ENCODE measurements at regions not wholly inside any gene's neighbourhood (a gene's known extent, or its start where the extent isn't known, plus 50 kb on each side); places are given as distances from the start of the nearest gene placed in this dataset.
A peak's percentile ranks its signal among the peaks of the same experiment; 100 is the strongest.
"Not testable (repeated sequence)": the region's sequence is repeated elsewhere in the genome, so short reads cannot be mapped to it uniquely, and the experiment has no call there.

GRCh38 chr20:52098186-52098585 lies 93.4 kb downstream of the ZFP64 start:
- DNase-seq = no peak

- no peak for DNase-seq
These were observed 95.5 kb downstream of the ZFP64 start for GRCh38 chr20:52096117-52096516.

GRCh38 chr20:52094693-52095092 lies 96.9 kb downstream of the ZFP64 start:
- DNase-seq = no peak

- no peak for DNase-seq
These were observed 98.0 kb downstream of the ZFP64 start for GRCh38 chr20:52093575-52093974.

GRCh38 chr20:52090035-52090434 lies 101.5 kb downstream of the ZFP64 start:
- no peak for DNase-seq

- no peak for DNase-seq
These were observed 104.1 kb downstream of the ZFP64 start for GRCh38 chr20:52087471-52087870.

DNA sequence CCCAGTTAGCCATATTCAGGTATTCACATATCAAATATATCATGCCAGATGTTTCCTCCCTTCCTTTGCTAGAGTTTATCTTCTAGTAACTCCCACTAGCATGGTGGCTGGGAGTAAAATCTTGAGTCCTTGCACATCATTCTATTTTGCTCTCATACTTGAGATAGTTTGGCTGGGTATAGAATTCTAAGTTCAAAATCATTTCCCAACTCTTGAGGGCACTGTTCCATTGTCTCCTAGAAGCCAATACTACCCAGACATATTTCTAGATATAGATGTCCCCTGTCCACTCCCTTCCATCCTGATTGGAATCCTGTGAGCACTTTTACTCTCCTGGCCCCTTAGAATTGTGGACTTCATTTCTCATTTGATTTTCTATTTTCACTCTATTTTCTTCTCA lies 104.7 kb downstream of the ZFP64 start:
- no peak for DNase-seq

DNA sequence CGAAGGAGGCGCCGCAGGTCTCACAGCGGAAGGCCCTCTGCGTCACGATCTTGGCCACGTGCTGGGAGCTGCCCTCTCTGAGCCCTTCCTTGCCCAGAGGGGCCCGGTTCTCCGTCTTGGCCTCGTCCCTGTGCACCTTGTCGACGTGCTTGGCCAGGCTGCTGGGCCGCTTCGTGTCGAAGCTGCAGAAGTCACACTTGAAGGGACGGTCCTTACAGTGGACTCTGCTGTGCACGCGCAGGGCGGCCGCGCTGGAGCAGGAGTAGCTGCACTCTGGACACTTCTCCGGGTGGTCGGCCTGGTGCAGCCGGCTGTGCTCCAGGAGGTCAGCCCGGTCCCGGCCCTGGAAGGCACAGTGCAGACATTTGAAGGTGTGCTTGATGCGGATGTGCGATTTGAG lies 106.9 kb downstream of the ZFP64 start:
- DNase-seq = no peak

DNA sequence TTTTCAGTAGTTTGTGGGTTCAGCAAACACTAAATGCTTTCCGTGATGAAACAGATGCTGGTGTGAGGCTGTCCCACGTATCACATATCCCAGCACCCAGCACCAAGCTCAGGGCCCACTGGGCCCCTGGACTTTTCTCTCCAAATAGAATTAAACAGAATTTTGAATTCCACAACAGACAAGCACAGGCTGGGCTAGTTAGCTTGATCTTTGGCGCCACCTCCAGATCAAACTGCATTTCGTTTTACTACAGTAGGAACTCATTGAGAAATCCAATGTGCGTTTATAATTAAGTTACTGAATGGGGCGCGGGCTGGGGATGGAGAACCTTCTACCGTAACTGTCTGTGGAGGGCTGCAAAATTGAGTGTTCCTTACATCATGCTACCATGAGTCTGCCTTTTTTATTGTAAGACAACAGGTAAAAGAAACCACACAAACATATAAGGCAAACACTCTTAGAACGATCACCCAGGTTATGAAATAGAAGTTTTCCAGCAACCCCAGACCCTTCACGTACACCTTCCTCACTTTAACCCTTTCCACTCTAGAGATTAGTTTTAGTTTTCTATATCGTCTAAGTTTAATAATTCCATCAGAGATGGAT lies 107.8 kb downstream of the ZFP64 start:
- DNase-seq = peak; percentile 13 to 22

- no peak for DNase-seq
These were observed 109.0 kb downstream of the ZFP64 start for GRCh38 chr20:52082612-52083011.

DNA sequence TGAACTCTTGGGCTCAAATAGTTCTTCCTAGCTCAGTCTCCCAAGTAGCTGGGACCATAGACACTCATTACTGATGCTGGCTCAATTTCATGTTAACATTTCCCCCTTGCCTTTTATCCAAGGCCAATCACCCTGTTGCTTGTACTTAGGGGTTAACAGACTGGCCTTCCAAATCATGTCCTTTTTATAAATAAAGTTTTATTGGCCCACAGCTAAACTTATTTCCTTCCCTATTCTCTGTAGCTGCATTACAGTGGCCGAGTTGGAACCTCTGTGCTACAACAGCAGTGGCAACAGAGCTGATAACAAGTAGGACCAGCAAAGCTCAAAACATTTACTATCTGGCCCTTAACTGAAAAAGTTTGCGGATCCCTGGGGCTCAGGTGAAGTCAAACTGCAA lies 109.8 kb downstream of the ZFP64 start:
- no peak for DNase-seq

- no peak for DNase-seq
These were observed 110.5 kb downstream of the ZFP64 start for GRCh38 chr20:52081066-52081465.

DNA sequence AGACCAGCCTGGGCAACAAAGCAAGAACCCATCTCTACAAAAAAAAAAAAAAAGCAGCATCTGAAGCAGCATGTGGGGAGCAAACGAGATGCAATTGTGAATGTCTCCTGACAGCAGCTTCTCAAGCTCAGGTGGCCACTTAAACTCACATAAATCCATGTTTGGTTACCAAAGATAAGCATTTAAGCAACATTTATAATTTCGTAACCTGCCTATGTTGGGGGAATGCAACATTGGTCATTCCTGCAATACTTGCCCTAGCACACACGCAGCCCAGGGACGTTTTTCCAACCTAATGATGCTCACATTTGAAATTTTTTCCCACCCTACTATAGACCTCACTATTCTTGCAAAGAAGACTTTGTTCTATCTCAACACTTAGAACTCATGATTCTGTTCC lies 113.3 kb downstream of the ZFP64 start:
- DNase-seq = no peak

DNA sequence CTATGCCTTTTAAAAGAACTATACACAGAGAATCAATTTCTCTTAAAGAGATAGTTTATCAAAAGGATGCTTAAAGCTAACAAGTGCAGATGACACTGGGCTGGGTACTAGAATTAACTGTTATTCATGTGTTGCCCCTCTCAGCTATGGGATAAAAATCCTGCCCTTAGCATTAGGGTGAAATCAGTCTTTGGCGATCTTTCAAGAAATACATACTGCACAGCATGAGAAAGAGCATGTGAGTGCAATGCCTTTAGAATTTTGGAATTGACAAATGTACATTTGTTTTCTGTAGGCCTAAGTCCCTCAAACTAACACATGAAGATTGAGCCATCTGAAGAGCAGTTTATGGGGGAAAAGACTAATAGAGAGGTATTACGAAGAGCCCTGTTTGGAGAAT lies 115.4 kb downstream of the ZFP64 start:
- DNase-seq = no peak

- DNase-seq = no peak
These were observed 116.2 kb downstream of the ZFP64 start for GRCh38 chr20:52075400-52075799.

DNA sequence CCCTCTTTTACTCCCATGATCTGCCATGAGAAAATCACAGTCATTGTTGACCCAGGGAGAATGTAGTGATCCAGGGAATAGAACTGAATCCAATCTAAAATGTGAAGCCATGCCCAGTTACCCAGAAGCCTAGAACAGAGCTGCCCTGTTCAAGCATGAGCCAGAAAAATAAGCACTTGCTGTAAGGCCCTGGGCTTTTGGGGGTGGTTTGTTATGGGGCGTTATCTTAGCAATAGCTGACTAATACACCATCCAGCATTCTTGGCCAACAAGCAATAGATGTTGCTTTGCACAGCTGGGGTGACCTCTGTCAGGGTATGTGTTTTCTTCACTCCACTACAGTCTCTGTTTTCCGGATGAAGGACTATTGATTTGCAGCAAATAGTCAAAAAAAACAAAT lies 120.4 kb downstream of the ZFP64 start:
- DNase-seq = no peak

DNA sequence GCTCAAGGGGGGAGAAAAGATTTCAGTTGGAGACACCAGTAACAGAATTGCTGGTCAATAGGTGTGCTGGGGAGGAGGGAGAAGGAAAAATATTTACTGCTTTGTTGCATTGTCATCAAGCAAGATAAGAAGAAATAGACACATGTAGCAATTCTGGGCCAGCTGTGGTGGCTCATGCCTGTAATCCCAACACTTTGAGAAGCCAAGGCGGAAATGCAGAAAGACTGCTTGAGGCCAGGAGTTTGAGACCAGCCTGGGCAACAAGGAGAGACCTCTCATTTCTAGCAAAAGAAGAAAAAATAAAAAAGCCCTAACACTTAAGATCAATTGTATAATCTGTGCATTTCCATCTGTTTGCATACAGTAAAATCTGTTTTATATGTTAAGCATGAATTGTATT lies 126.6 kb downstream of the ZFP64 start:
- DNase-seq = no peak

DNA sequence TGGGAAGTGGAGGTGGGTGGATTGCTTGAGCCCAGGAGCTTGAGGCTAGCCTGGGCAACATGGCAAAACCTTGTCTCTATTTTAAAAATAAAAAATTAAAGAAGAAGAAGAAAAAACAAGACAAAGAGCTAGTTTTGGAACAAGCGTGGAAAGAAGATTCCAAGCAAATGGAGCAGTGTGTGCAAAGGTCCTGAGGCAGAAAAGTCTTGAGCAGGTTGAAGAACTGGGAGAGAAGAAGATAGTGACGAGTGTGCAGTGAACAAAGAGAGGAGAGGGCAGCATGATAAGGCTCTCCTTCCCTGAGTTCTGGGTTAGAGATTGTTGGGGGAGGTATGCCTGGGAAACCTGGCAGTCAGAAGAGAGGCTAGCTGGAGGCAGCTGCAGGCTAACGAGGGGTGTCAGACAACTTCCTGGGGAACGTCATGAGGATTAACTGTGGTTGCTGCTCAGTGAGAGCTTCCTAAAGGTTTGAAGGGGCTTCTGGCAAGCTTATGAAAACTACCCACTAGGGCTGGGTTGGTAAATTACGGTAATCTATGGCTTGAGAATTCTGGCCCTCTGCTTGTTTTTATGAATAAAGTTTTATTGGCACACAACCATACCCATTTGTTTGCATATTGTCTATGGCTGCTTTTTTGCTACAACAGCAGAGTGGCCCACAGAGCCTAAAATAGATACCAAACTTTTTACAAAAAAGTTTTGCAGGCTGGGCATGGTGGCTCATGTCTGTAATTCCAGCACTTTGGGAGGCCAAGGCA lies 128.9 kb downstream of the ZFP64 start:
- no peak for DNase-seq

DNA sequence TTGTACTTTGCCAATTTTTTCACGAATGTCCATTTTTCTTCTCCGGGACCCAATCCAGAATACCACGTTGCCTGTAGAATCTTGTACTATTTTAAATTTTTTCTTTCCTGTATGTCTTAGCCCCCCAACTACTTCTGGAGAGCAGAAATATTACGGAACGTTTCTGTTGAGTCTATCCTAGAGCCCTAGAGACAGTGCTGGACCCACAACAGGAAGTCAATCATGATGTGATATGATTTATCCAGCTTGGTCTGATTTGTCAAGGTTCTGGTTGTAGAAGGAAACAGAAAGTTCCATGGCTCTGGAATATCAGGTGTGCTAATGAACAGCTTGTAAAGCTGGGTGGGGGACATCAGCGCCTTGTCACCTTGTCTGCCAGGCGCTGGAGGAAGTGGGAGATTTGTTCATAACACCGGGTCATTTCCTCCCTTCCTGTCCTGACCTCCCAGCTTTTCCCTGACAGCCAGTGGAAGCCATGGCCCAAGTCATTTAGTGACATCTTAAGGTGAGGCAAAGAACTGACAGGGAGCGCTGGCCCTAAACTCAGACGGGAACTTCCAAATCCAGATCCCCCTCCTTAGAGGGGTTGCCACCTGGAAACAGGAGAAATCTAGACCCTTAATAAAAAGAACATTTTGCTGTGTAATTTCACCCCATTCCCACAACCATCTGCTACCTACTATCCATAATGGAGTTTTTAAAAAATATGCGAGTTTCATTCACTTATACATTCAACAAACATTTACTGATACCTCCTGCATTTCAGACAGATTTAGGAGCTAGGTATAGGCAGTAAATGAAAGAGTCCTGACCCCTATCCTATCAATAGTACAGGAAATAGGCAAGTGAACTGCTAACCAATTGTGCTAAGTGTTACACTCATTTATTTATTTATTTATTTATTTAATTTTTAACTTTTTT lies 130.5 kb downstream of the ZFP64 start:
- DNase-seq = no peak

DNA sequence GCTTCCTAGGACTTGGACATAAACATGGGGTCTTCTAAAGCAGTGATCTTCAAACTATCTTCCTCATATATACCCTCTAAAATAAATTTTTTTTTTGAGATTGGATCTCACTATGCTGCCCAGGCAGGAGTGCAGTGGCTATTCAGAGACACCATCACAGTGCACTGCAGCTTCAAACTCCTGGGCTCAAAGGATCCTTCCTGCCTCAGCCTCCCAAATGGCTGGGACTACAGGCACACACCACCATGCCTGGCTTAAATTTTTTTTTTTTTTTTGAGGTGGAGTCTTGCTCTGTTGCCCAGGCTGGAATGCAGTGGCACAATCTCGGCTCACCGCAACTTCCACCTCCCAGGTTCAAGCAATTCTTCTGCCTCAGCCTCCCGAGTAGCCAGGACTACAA lies 134.4 kb downstream of the ZFP64 start:
- DNase-seq = not testable (repeated sequence)

DNA sequence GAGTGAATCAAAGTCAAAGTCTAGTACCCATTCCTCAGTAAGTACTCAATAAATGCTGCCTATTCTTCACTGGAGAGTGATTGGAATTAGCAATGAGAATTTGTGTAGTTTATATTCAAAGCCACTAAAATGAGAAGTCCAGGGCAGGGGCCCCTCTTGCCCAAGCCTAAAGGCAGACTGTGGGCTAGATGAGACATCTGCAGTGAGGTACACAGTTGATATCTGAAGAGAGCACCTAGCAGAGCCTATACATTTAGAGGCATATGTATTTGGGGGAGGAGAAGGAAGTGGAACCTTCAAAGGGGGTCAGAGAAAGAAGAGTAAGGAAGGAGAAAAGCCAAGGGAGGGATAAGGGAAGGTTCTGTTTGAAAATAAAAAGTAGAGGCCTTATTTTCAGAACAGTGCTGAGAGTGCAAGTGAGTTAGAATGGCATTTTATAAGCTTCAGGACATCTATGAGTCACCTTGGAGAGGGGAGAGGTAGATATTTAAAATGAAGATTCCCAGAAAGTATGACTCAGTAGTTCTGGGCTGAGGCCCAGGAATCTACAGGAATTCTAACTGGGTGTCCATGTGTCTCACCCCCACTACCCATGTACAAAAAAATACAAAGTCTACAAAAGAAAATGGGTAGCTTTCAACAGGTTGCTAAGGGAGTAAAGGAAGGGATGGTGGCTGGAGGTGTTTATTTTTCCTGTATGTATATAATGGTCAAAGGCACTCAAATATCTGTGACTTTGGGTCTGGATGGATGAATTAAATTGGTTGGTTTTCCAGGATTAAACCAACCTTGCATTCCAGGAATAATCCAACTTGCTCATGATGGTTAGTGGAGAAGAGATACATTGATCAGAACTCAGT lies 135.1 kb downstream of the ZFP64 start:
- no peak for DNase-seq

DNA sequence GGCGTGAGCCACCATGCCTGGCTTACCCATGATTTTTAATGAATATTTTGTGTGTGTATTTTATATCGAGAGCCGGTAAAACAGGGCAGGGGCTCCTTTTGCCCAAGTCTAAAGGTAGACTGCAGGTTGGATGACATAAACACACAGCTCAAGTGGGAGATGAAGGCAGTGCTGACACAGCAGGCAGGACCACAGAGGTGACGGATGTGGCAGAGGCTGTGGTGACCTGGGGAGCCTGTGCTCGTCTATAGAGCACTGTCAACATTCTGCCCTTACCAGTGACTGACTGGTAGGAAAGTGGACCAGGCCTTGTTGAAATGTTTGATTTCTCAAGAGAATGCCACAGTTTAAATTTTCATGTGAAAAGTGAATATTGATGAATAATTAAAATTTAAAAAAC lies 137.5 kb downstream of the ZFP64 start:
- DNase-seq = no peak
